Neural progenitor cell (in vitro differentiated cells): ENCODE measurements at regions not wholly inside any gene's neighbourhood (a gene's known extent, or its start where the extent isn't known, plus 50 kb on each side); places are given as distances from the start of the nearest gene placed in this dataset.

Experiments
- DNase-seq: peaks from one replicate; pipeline ENCODE4 v3.0.0-alpha.2; 2016; ENCODE audit warnings: low spot score
- H2AFZ ChIP-seq: fragments of 200-600 bp; sonication (generic); replicated peaks from 2 replicates; pipeline ENCODE4 v1.6.1; 2016; ENCODE audit warnings: antibody characterized with exemption
- H3F3A ChIP-seq: fragments of 200-600 bp; sonication (generic); 2 replicates; pipeline ENCODE4 v1.6.1; 2016; ENCODE audit warnings: antibody characterized with exemption, low read depth
- H3K27ac ChIP-seq: fragments of 200-600 bp; sonication (generic); 2 replicates; pipeline ENCODE4 v1.5.1; 2016; ENCODE audit warnings: mild to moderate bottlenecking
- H3K27me3 ChIP-seq: fragments of 200-600 bp; sonication (generic); 2 replicates; pipeline ENCODE4 v1.6.1; 2016; ENCODE audit warnings: mild to moderate bottlenecking, moderate library complexity
- H3K36me3 ChIP-seq: fragments of 200-600 bp; sonication (generic); 2 replicates; pipeline ENCODE4 v1.5.1; 2016
- H3K4me1 ChIP-seq: fragments of 200-600 bp; sonication (generic); 2 replicates; pipeline ENCODE4 v1.6.1; 2016; ENCODE audit warnings: mixed run types
- H3K4me2 ChIP-seq: fragments of 200-600 bp; sonication (generic); 2 replicates; pipeline ENCODE4 v1.6.1; 2016
- H3K4me3 ChIP-seq: fragments of 200-600 bp; sonication (generic); 2 replicates; pipeline ENCODE4 v1.5.1; 2016
- H3K79me2 ChIP-seq: fragments of 200-600 bp; sonication (generic); 2 replicates; pipeline ENCODE4 v1.6.1; 2016; ENCODE audit warnings: low read depth
- H3K9ac ChIP-seq: fragments of 200-600 bp; sonication (generic); 2 replicates; pipeline ENCODE4 v1.6.1; 2016
- H3K9me3 ChIP-seq: fragments of 200-600 bp; sonication (generic); 2 replicates; pipeline ENCODE4 v1.5.1; 2016; ENCODE audit warnings: low read depth
- H4K20me1 ChIP-seq: fragments of 200-600 bp; sonication (generic); 2 replicates; pipeline ENCODE4 v1.6.1; 2016; ENCODE audit warnings: low read depth
- H3K27ac Mint-ChIP-seq: 3 replicates; pipeline ENCODE4 v1.8.0; 2021; ENCODE audit warnings: mixed read lengths
- H3K27me3 Mint-ChIP-seq: 2 replicates; pipeline ENCODE4 v1.8.0; 2022; ENCODE audit warnings: low read depth, mild to moderate bottlenecking, inconsistent platforms, moderate library complexity, mixed read lengths; ENCODE audit not compliant: insufficient read depth
- H3K36me3 Mint-ChIP-seq: 3 replicates; pipeline ENCODE4 v1.8.0; 2021; ENCODE audit warnings: mixed read lengths
- H3K4me1 Mint-ChIP-seq: 3 replicates; pipeline ENCODE4 v1.8.0; 2021; ENCODE audit warnings: mixed read lengths
- H3K4me3 Mint-ChIP-seq: 3 replicates; pipeline ENCODE4 v1.8.0; 2021; ENCODE audit warnings: mild to moderate bottlenecking, moderate library complexity, mixed read lengths
- H3K9me3 Mint-ChIP-seq: 3 replicates; pipeline ENCODE4 v1.8.0; 2020; ENCODE audit warnings: mixed read lengths
- CTCF ChIP-seq: fragments of 200-600 bp; sonication (generic); IDR thresholded peaks from 2 replicates; pipeline ENCODE4 v1.5.1; 2017; ENCODE audit warnings: antibody characterized with exemption, mild to moderate bottlenecking
- EZH2 ChIP-seq: fragments of 200-600 bp; sonication (generic); IDR thresholded peaks from 2 replicates; pipeline ENCODE4 v1.6.1; 2017; ENCODE audit warnings: antibody characterized with exemption, mild to moderate bottlenecking, moderate library complexity
- EZH2phosphoT487 ChIP-seq: fragments of 200-600 bp; sonication (generic); IDR thresholded peaks from 2 replicates; pipeline ENCODE4 v1.6.1; 2017; ENCODE audit warnings: antibody characterized with exemption

GRCh38 chr3:87626546-87626945 lies 350.2 kb upstream of the POU1F1 start:
- H3K36me3 ChIP-seq, result peaks cover 4% of the 10 kb centered on the region
- Mint-ChIP-seq H3K9me3 (peaks cover 8% of the 10 kb centered on the region), H3K4me1 (no peaks in the 10 kb centered on the region), H3K27me3 (no peaks in the 10 kb centered on the region), H3K4me3 (no peak overlapping the region), H3K27ac (no peak overlapping the region), H3K36me3 (no peaks in the 10 kb centered on the region)
- H2AFZ ChIP-seq, result no peak overlapping the region
- H4K20me1 ChIP-seq, result no peaks in the 10 kb centered on the region
- TF ChIP-seq EZH2phosphoT487 (no peak), CTCF (no peak), EZH2 (no peak)
- H3K79me2 ChIP-seq, result no peaks in the 10 kb centered on the region
- H3K4me1 ChIP-seq, result no peaks in the 10 kb centered on the region
- no peak overlapping the region for H3K4me3 ChIP-seq
- H3K27ac ChIP-seq, result no peak overlapping the region
- H3K9ac ChIP-seq, result no peak overlapping the region
- no peak for DNase-seq
- no peaks in the 10 kb centered on the region for H3F3A ChIP-seq
- H3K9me3 ChIP-seq, result peaks cover 4% of the 10 kb centered on the region
- no peak overlapping the region for H3K4me2 ChIP-seq
- H3K27me3 ChIP-seq, result no peaks in the 10 kb centered on the region

GRCh38 chr3:87625876-87626275 lies 349.5 kb upstream of the POU1F1 start:
- Mint-ChIP-seq H3K9me3 (peaks cover 6% of the 10 kb centered on the region), H3K27ac (no peak overlapping the region), H3K27me3 (no peaks in the 10 kb centered on the region), H3K4me1 (no peaks in the 10 kb centered on the region), H3K36me3 (no peaks in the 10 kb centered on the region), H3K4me3 (no peak overlapping the region)
- no peak overlapping the region for H3K4me2 ChIP-seq
- no peaks in the 10 kb centered on the region for H3K79me2 ChIP-seq
- no peaks in the 10 kb centered on the region for H3F3A ChIP-seq
- H3K27me3 ChIP-seq, result no peaks in the 10 kb centered on the region
- H2AFZ ChIP-seq, result no peak overlapping the region
- DNase-seq, result no peak
- no peaks in the 10 kb centered on the region for H4K20me1 ChIP-seq
- no peak overlapping the region for H3K4me3 ChIP-seq
- TF ChIP-seq EZH2phosphoT487, result no peak
- TF ChIP-seq CTCF, result no peak
- TF ChIP-seq EZH2, result no peak
- no peak overlapping the region for H3K9ac ChIP-seq
- H3K9me3 ChIP-seq, result peaks cover 4% of the 10 kb centered on the region
- no peaks in the 10 kb centered on the region for H3K4me1 ChIP-seq
- H3K36me3 ChIP-seq, result peaks cover 4% of the 10 kb centered on the region
- no peak overlapping the region for H3K27ac ChIP-seq

GRCh38 chr3:87624860-87625259 lies 348.5 kb upstream of the POU1F1 start:
- Mint-ChIP-seq H3K9me3 (peaks cover 6% of the 10 kb centered on the region), H3K4me3 (no peak overlapping the region), H3K36me3 (no peaks in the 10 kb centered on the region), H3K27me3 (no peaks in the 10 kb centered on the region), H3K4me1 (no peaks in the 10 kb centered on the region), H3K27ac (no peak overlapping the region)
- no peak overlapping the region for H3K4me3 ChIP-seq
- no peak for DNase-seq
- no peaks in the 10 kb centered on the region for H3K79me2 ChIP-seq
- H3F3A ChIP-seq, result no peaks in the 10 kb centered on the region
- H3K9me3 ChIP-seq, result peaks cover 4% of the 10 kb centered on the region
- no peaks in the 10 kb centered on the region for H3K4me1 ChIP-seq
- no peak for TF ChIP-seq CTCF
- TF ChIP-seq EZH2phosphoT487, result no peak
- H3K9ac ChIP-seq, result no peak overlapping the region
- no peaks in the 10 kb centered on the region for H3K27me3 ChIP-seq
- H2AFZ ChIP-seq, result no peak overlapping the region
- H3K36me3 ChIP-seq, result peaks cover 4% of the 10 kb centered on the region
- H4K20me1 ChIP-seq, result no peaks in the 10 kb centered on the region
- H3K27ac ChIP-seq, result no peak overlapping the region
- no peak overlapping the region for H3K4me2 ChIP-seq

GRCh38 chr3:87621667-87622066 lies 345.3 kb upstream of the POU1F1 start:
- H3K79me2 ChIP-seq, result no peaks in the 10 kb centered on the region
- no peak overlapping the region for H3K4me3 ChIP-seq
- H2AFZ ChIP-seq, result no peak overlapping the region
- H3K9ac ChIP-seq, result no peak overlapping the region
- no peaks in the 10 kb centered on the region for H3K4me1 ChIP-seq
- no peaks in the 10 kb centered on the region for H3K9me3 ChIP-seq
- H3K4me2 ChIP-seq, result no peak overlapping the region
- DNase-seq, result no peak
- no peaks in the 10 kb centered on the region for H3F3A ChIP-seq
- no peak overlapping the region for H3K27ac Mint-ChIP-seq
- H3K9me3 Mint-ChIP-seq, result no peaks in the 10 kb centered on the region
- no peaks in the 10 kb centered on the region for H4K20me1 ChIP-seq
- H3K4me1 Mint-ChIP-seq, result no peaks in the 10 kb centered on the region
- H3K36me3 Mint-ChIP-seq, result no peaks in the 10 kb centered on the region
- no peak overlapping the region for H3K27ac ChIP-seq
- no peaks in the 10 kb centered on the region for H3K27me3 ChIP-seq
- H3K27me3 Mint-ChIP-seq, result no peaks in the 10 kb centered on the region
- TF ChIP-seq EZH2, result no peak
- no peak for TF ChIP-seq CTCF
- no peak for TF ChIP-seq EZH2phosphoT487
- H3K4me3 Mint-ChIP-seq, result no peak overlapping the region
- no peaks in the 10 kb centered on the region for H3K36me3 ChIP-seq
